ENCODE measurements at regions not wholly inside any gene's neighbourhood (a gene's known extent, or its start where the extent isn't known, plus 50 kb on each side); places are given as distances from the start of the nearest gene placed in this dataset.

GRCh38 chr1:222064388-222065211 is 322.7 kb upstream of the DUSP10 start:
- TF ChIP-seq SUZ12 (IDR thresholded peaks at IDR 0.05; ENCODE audit: extremely low read depth, insufficient read depth, insufficient read length) (no peak), YY1 (IDR thresholded peaks at IDR 0.05; ENCODE audit: insufficient read depth, insufficient read length) (no peak), ZNF274 (IDR thresholded peaks at IDR 0.05; ENCODE audit: low read depth, low read length) (no peak)

Measured in NT2/D1 (cell line).